HG03439 (cell line): ENCODE measurements at regions not wholly inside any gene's neighbourhood (a gene's known extent, or its start where the extent isn't known, plus 50 kb on each side); places are given as distances from the start of the nearest gene placed in this dataset.

Source experiments
- ATAC-seq: cut with Tn5 transposase; IDR thresholded peaks from one replicate; pipeline ENCODE4 v1.9.1; 2021; ENCODE audit warnings: mild to moderate bottlenecking, moderate library complexity; ENCODE audit not compliant: unreplicated experiment

- no peak for ATAC-seq
Measured at GRCh38 chr1:106178791-106179190, 877.7 kb upstream of the PRMT6 start.

GRCh38 chr1:106181866-106182265 is 874.6 kb upstream of the PRMT6 start:
- no peak for ATAC-seq

- ATAC-seq, result no peak
Measured at GRCh38 chr1:106185089-106185488, 871.4 kb upstream of the PRMT6 start.

GRCh38 chr1:106189780-106190179 is 866.7 kb upstream of the PRMT6 start:
- no peak for ATAC-seq

- ATAC-seq, result no peak
Measured at GRCh38 chr1:106194206-106194605, 862.3 kb upstream of the PRMT6 start.

GRCh38 chr1:106200711-106201110 is 855.8 kb upstream of the PRMT6 start:
- ATAC-seq, result no peak

- no peak for ATAC-seq
Measured at GRCh38 chr1:106207185-106207584, 849.3 kb upstream of the PRMT6 start.

- no peak for ATAC-seq
Measured at GRCh38 chr1:106217765-106218164, 838.7 kb upstream of the PRMT6 start.

GRCh38 chr1:106222403-106222802 is 834.1 kb upstream of the PRMT6 start:
- no peak for ATAC-seq

- no peak for ATAC-seq
Measured at GRCh38 chr1:106223213-106223612, 833.3 kb upstream of the PRMT6 start.

- no peak for ATAC-seq
Measured at GRCh38 chr1:106224426-106224825, 832.0 kb upstream of the PRMT6 start.

GRCh38 chr1:106225403-106225802 is 831.1 kb upstream of the PRMT6 start:
- ATAC-seq, result no peak

GRCh38 chr1:106226550-106226949 is 829.9 kb upstream of the PRMT6 start:
- no peak for ATAC-seq

GRCh38 chr1:106232128-106232527 is 824.3 kb upstream of the PRMT6 start:
- no peak for ATAC-seq

- no peak for ATAC-seq
Measured at GRCh38 chr1:106233511-106233910, 823.0 kb upstream of the PRMT6 start.

GRCh38 chr1:106249365-106249764 is 807.1 kb upstream of the PRMT6 start:
- no peak for ATAC-seq

- ATAC-seq, result no peak
Measured at GRCh38 chr1:106249810-106250209, 806.7 kb upstream of the PRMT6 start.

- ATAC-seq, result no peak
Measured at GRCh38 chr1:106254748-106255147, 801.7 kb upstream of the PRMT6 start.

GRCh38 chr1:106266786-106267185 is 789.7 kb upstream of the PRMT6 start:
- no peak for ATAC-seq

GRCh38 chr1:106268070-106268469 is 788.4 kb upstream of the PRMT6 start:
- ATAC-seq, result no peak

- no peak for ATAC-seq
Measured at GRCh38 chr1:106276871-106277270, 779.6 kb upstream of the PRMT6 start.

- no peak for ATAC-seq
Measured at GRCh38 chr1:106277786-106278185, 778.7 kb upstream of the PRMT6 start.

- no peak for ATAC-seq
Measured at GRCh38 chr1:106278716-106279115, 777.8 kb upstream of the PRMT6 start.
